ENCODE measurements at regions not wholly inside any gene's neighbourhood (a gene's known extent, or its start where the extent isn't known, plus 50 kb on each side); places are given as distances from the start of the nearest gene placed in this dataset.

GRCh38 chr21:25175938-25176337 is 431.3 kb downstream of the MRPL39 start:
- H3K9me3 ChIP-seq (ENCODE audit: control insufficient read depth, insufficient read depth, low read length) = no peaks in the 10 kb centered on the region
- H3K4me3 ChIP-seq (ENCODE audit: insufficient read depth, low read depth, low read length) = no peak overlapping the region
- CTCF ChIA-PET = interaction anchor here (1.7 kb wide), 1 partner anchor 13 kb away, joined by 4 read pairs; no protein-coding TSS in a partner anchor

More at GRCh38 chr21:25175938-25176337, 431.3 kb downstream of the MRPL39 start:
- POLR2A ChIA-PET (ENCODE audit: unreplicated experiment) = no interaction called here
- H2BK5ac ChIP-seq (ENCODE audit: low read depth, low read length, poor library complexity, severe bottlenecking) = no peak overlapping the region
- in situ Hi-C loops (cut with MboI; ENCODE audit: low sequenced_read_pairs) (no loop called here), dilution Hi-C loops (cut with HindIII; ENCODE audit: low sequenced_read_pairs, unreplicated experiment) (no loop called here), intact Hi-C loops (cut with micrococcal nuclease) (no loop called here)
- H4K20me1 ChIP-seq (ENCODE audit: insufficient read depth, low read length) = no peaks in the 10 kb centered on the region
- H4K8ac ChIP-seq (ENCODE audit: low read depth in 2 of 2, low read length in 2 of 2) = no peak overlapping the region
- no peak for DNase-seq
- no peaks in the 10 kb centered on the region for H3K36me3 ChIP-seq (ENCODE audit: control insufficient read depth, insufficient read depth, low read length)
- H2BK120ac ChIP-seq (ENCODE audit: low read depth, low read length) = no peak overlapping the region
- H3K9me1 ChIP-seq (ENCODE audit: insufficient read depth, low read length) = no peaks in the 10 kb centered on the region
- no peak overlapping the region for H3K27ac ChIP-seq (ENCODE audit: insufficient read depth, low read length)
- H3K79me1 ChIP-seq (ENCODE audit: low read depth in 1 of 2, low read length in 2 of 2) = no peaks in the 10 kb centered on the region
- no peak overlapping the region for H3K9ac ChIP-seq (ENCODE audit: low read depth, low read length)
- no peak overlapping the region for H2BK20ac ChIP-seq (ENCODE audit: low read depth, low read length)
- H2AK5ac ChIP-seq (ENCODE audit: low read depth, low read length) = no peak overlapping the region
- no peak overlapping the region for H3K23ac ChIP-seq (ENCODE audit: low read depth, low read length)
- no peak overlapping the region for H2BK15ac ChIP-seq (ENCODE audit: low read depth, low read length)
- H4K91ac ChIP-seq (ENCODE audit: insufficient read depth, low read depth, low read length) = no peak overlapping the region
- H3K56ac ChIP-seq (ENCODE audit: extremely low read depth, insufficient read depth, low read length) = no peak overlapping the region
- H4K5ac ChIP-seq (ENCODE audit: low read depth, low read length) = no peak overlapping the region
- H3K4me1 ChIP-seq (ENCODE audit: control insufficient read depth, insufficient read depth, low read length) = no peaks in the 10 kb centered on the region
- no CpG with 5 or more reads among the region's 2 CpGs for WGBS, 2 experiments (ENCODE audit: extremely low coverage in 2 of 2, insufficient read length in 1 of 2)
- no peak overlapping the region for H2AK9ac ChIP-seq (replicated peaks; ENCODE audit: low read depth, low read length, poor library complexity)
- H3K4me2 ChIP-seq (ENCODE audit: low read depth, low read length) = no peak overlapping the region
- H3K4ac ChIP-seq (ENCODE audit: low read depth, low read length) = no peak overlapping the region
- no peak for ATAC-seq (ENCODE audit: low read depth)
- H3K14ac ChIP-seq (replicated peaks; ENCODE audit: low read depth, low read length) = no peak overlapping the region
- H3K27me3 ChIP-seq (ENCODE audit: control insufficient read depth, insufficient read depth, low read length) = no peaks in the 10 kb centered on the region
- no peak overlapping the region for H3K18ac ChIP-seq (ENCODE audit: low read depth, low read length)
- BruUV-seq (replicated peaks) = no TSS peak
- TF ChIP-seq SMC3 (IDR thresholded peaks at IDR 0.05; ENCODE audit: low read depth, low read length) = no peak
- H2AFZ ChIP-seq (replicated peaks; ENCODE audit: low read length, poor library complexity) = no peak overlapping the region

All from IMR-90 (cell line).